ENCODE measurements at regions not wholly inside any gene's neighbourhood (a gene's known extent, or its start where the extent isn't known, plus 50 kb on each side); places are given as distances from the start of the nearest gene placed in this dataset.

DNA sequence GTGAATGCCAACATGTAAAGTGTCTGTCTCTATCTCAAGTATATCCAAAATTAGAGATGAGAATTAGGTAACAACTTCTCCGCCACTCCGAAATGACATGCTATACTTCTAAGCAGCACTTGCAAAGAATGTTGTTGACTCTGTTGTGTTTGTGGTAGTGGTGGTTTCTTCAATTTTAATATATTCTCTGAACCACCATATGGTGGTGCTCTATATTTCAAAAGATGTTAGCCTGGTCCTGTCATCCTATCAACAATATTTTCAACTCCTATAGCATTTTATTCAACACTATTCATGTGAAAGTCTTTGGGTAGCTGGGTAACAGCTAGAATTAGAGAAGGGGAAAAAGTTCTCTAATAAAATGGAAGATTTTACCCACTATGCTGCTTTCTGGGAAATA is 1622.8 kb upstream of the IGFBP7 start:
- ATAC-seq (no peak), DNase-seq (no peak)
- H3K9me3 ChIP-seq = no peaks in the 10 kb centered on the region
- no peak overlapping the region for H3K4me3 ChIP-seq
- 91 to 95% (median 92%) methylated on average over 2 of the region's 2 CpGs for WGBS, 3 donors
- no peaks in the 10 kb centered on the region for H3K27me3 ChIP-seq (ENCODE audit: insufficient read depth in 3 of 3, low read length in 2 of 3)
- no peaks in the 10 kb centered on the region for H3K4me1 ChIP-seq
- intact Hi-C loops (cut with DNase I) = no loop called here
- no peak overlapping the region for H3K27ac ChIP-seq
- TF ChIP-seq, protein P1, sequence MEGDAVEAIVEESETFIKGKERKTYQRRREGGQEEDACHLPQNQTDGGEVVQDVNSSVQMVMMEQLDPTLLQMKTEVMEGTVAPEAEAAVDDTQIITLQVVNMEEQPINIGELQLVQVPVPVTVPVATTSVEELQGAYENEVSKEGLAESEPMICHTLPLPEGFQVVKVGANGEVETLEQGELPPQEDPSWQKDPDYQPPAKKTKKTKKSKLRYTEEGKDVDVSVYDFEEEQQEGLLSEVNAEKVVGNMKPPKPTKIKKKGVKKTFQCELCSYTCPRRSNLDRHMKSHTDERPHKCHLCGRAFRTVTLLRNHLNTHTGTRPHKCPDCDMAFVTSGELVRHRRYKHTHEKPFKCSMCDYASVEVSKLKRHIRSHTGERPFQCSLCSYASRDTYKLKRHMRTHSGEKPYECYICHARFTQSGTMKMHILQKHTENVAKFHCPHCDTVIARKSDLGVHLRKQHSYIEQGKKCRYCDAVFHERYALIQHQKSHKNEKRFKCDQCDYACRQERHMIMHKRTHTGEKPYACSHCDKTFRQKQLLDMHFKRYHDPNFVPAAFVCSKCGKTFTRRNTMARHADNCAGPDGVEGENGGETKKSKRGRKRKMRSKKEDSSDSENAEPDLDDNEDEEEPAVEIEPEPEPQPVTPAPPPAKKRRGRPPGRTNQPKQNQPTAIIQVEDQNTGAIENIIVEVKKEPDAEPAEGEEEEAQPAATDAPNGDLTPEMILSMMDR (IDR thresholded peaks at IDR 0.05) = no peak
- H3K36me3 ChIP-seq (ENCODE audit: insufficient read depth in 1 of 2, low read depth in 1 of 2) = no peaks in the 10 kb centered on the region

DNA sequence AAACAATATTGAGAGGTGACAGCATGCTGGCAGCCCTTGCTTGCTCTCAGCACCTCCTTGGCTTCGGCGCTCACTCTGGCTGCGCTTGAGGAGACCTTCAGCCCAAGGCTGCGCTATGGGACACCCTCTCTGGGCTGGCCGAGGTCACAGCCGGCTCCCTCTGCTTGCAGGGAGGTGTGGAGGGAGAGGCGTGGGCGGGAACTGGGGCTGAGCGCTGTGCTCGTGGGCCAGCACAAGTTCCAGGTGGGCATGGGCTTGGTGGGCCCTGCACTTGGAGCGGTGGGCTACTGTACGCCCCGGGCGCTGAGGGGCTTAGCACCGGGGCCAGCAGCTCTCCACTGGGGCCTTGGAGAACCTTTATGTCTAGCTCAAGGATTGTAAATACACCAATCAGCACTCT is 1613.8 kb upstream of the IGFBP7 start:
- Histone ChIP-seq H3K27ac (no peak overlapping the region), H3K4me1 (no peaks in the 10 kb centered on the region), H3K4me3 (no peak overlapping the region), H3K9me3 (no peaks in the 10 kb centered on the region), H3K36me3 (ENCODE audit: insufficient read depth in 1 of 2, low read depth in 1 of 2) (no peaks in the 10 kb centered on the region), H3K27me3 (ENCODE audit: insufficient read depth in 3 of 3, low read length in 2 of 3) (no peaks in the 10 kb centered on the region)
- peak in 1 of 2 donors; percentile 37 for DNase-seq
- TF ChIP-seq, protein P1 (IDR thresholded peaks at IDR 0.05) = no peak
- ATAC-seq = no peak
- intact Hi-C loops (cut with DNase I) = no loop called here
- WGBS, 3 donors = 84 to 95% (median 85%) methylated on average over 15 of the region's 15 CpGs

DNA sequence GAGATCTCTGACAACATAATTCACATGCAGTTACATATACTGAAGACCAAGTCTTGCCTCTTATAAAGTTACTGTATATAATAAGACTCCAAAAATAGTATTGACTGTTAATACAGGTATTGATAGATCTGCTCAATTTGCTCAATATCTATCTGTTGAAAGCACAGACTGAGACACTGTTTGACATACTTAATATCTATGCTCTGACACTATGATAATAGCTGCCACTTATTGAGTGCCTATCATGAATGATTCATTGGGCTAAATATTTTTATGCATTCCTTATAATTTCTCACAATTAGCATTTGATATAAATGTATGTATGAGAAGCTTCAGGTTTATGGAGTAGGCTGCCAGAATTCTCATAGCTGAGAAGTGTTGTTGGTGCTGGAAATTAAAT is 1600.9 kb upstream of the IGFBP7 start:
- ATAC-seq = no peak
- H3K27ac ChIP-seq = no peak overlapping the region
- no peaks in the 10 kb centered on the region for H3K4me1 ChIP-seq
- DNase-seq = no peak
- TF ChIP-seq, protein P1 (IDR thresholded peaks at IDR 0.05) = no peak
- H3K9me3 ChIP-seq = no peaks in the 10 kb centered on the region
- no peaks in the 10 kb centered on the region for H3K27me3 ChIP-seq (ENCODE audit: insufficient read depth in 3 of 3, low read length in 2 of 3)
- H3K4me3 ChIP-seq = no peak overlapping the region
- H3K36me3 ChIP-seq (ENCODE audit: insufficient read depth in 1 of 2, low read depth in 1 of 2) = no peaks in the 10 kb centered on the region
- intact Hi-C loops (cut with DNase I) = no loop called here

DNA sequence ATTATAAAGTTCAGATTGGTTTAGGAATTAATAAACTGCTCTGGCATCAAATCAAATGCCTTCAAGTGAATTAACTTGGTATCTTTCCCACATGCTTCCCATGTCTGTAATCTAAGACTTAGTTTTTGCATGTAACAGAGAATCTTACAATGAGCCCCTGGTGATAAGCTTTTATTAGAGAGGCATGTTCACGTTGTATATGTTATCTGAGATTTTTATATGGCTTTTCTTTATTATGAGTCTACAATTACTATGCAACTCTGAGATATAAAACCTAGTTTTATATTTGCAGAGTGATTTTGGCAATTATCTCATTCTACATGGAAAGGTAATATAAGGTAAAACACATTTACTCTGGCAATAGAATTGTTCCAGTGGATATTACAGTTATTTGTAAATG is 1578.4 kb upstream of the IGFBP7 start:
- Histone ChIP-seq H3K36me3 (ENCODE audit: insufficient read depth in 1 of 2, low read depth in 1 of 2) (no peaks in the 10 kb centered on the region), H3K27ac (no peak overlapping the region), H3K4me1 (no peaks in the 10 kb centered on the region), H3K9me3 (no peaks in the 10 kb centered on the region), H3K27me3 (ENCODE audit: insufficient read depth in 3 of 3, low read length in 2 of 3) (no peaks in the 10 kb centered on the region), H3K4me3 (no peak overlapping the region)
- DNase-seq (no peak), ATAC-seq (no peak)
- 20 to 27% (median 26%) methylated on average over 1 of the region's 1 CpG for WGBS, 3 donors
- intact Hi-C loops (cut with DNase I) = no loop called here
- TF ChIP-seq, protein P1 (IDR thresholded peaks at IDR 0.05) = no peak

DNA sequence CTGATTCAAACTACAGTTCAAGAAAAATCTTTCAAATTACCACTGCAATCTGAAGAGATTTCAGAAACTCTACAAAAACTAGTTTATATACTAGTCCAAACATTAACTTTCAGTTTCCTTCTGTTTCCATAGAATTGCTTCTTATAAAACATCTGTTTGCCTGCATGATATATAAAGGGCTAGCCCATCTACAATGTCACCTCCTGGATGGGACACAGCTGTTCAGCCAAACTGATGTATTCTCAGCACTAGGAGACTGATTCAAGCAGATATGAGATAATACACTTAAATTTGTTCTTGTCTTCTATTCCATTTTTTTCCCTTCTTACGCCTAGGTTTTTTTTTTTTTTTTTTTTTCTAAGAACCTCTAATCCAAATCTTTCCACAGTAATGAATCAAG is 1569.7 kb upstream of the IGFBP7 start:
- TF ChIP-seq, protein P1 (IDR thresholded peaks at IDR 0.05) = no peak

More for the DNA sequence above, 1569.7 kb upstream of the IGFBP7 start:
- intact Hi-C loops (cut with DNase I) = no loop called here
- Histone ChIP-seq H3K4me3 (no peak overlapping the region), H3K27ac (no peak overlapping the region), H3K27me3 (ENCODE audit: insufficient read depth in 3 of 3, low read length in 2 of 3) (no peaks in the 10 kb centered on the region), H3K36me3 (ENCODE audit: insufficient read depth in 1 of 2, low read depth in 1 of 2) (no peaks in the 10 kb centered on the region), H3K4me1 (no peaks in the 10 kb centered on the region), H3K9me3 (peaks cover 3% of the 10 kb centered on the region)
- ATAC-seq = no peak
- WGBS, 3 donors = 71 to 80% (median 76%) methylated on average over 1 of the region's 1 CpG
- no peak for DNase-seq

All from psoas muscle (tissue), 7 donors.